Mesodermal cell (in vitro differentiated cells): ENCODE measurements at regions not wholly inside any gene's neighbourhood (a gene's known extent, or its start where the extent isn't known, plus 50 kb on each side); places are given as distances from the start of the nearest gene placed in this dataset.
"Not testable (repeated sequence)": the region's sequence is repeated elsewhere in the genome, so short reads cannot be mapped to it uniquely, and the experiment has no call there.

Experiments used
- H3K27ac ChIP-seq: 2 replicates; pipeline ENCODE4 v1.7.0; 2013; ENCODE audit warnings: mild to moderate bottlenecking, low read depth, low read length, moderate library complexity; ENCODE audit not compliant: severe bottlenecking
- H3K36me3 ChIP-seq: 2 replicates; pipeline ENCODE4 v1.7.1; 2013; ENCODE audit warnings: mild to moderate bottlenecking, low read length, moderate library complexity; ENCODE audit not compliant: control insufficient read depth, insufficient read depth
- H3K4me1 ChIP-seq: one replicate; pipeline ENCODE4 v1.7.1; 2013; ENCODE audit warnings: mild to moderate bottlenecking, low read length; ENCODE audit not compliant: insufficient read depth, control insufficient read depth, poor library complexity, severe bottlenecking
- H3K4me3 ChIP-seq: 2 replicates; pipeline ENCODE4 v1.7.0; 2013; ENCODE audit warnings: low read length, control low read depth, mild to moderate bottlenecking; ENCODE audit not compliant: insufficient read depth, poor library complexity, severe bottlenecking; ENCODE audit errors: extremely low read depth
- H3K9me3 ChIP-seq: 2 replicates; pipeline ENCODE4 v1.7.1; 2013; ENCODE audit warnings: mild to moderate bottlenecking, low read length, moderate library complexity; ENCODE audit not compliant: control insufficient read depth
- WGBS, 2 experiments: methylation state at CpG; one replicate each; pipeline ENCODE4 v1.1.5; 2013; ENCODE audit warnings: missing lambda C conversion rate in 2 of 2; ENCODE audit not compliant: insufficient coverage in 2 of 2; 5-methylcytosine and 5-hydroxymethylcytosine counted together

GRCh38 chr4:10388146-10388545 lies 69.1 kb downstream of the ZNF518B start:
- H3K4me1 ChIP-seq, H3K36me3 ChIP-seq, H3K27ac ChIP-seq, H3K4me3 ChIP-seq, H3K9me3 ChIP-seq: not testable (repeated sequence)
- 80% methylated on average over 1 of the region's 3 CpGs; no CpG with 5 or more reads in 1 of the 2 experiments for WGBS, 2 experiments

DNA sequence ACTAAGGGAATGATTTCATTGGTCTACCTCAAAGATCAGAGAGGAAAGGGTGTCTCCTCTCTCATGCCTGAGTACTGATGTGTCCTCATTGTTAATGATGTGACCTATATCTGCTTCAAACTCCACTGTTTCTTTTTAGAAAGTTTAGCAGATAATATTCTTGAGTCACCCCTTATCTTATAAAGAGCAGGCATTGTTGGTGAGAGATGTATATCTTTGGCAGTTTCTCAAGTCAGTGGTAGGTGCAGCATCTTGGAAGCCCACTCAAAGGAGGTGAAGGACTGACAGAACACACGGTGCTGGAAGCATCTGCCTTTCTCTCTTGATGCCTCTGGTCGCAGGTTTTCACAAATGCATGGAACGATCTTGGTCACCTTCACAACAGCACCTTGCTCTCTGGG lies 71.2 kb downstream of the ZNF518B start:
- Histone ChIP-seq H3K4me1 (no peaks in the 10 kb centered on the region), H3K36me3 (no peaks in the 10 kb centered on the region), H3K9me3 (no peaks in the 10 kb centered on the region), H3K27ac (no peak overlapping the region), H3K4me3 (no peak overlapping the region)
- 66 to 83% methylated on average over 2 to 3 of the region's 3 CpGs for WGBS, 2 experiments

- WGBS, 2 experiments: 100% methylated on average over 1 of the region's 1 CpG
- no peaks in the 10 kb centered on the region for H3K36me3 ChIP-seq
- no peaks in the 10 kb centered on the region for H3K9me3 ChIP-seq
- no peaks in the 10 kb centered on the region for H3K4me1 ChIP-seq
- no peak overlapping the region for H3K27ac ChIP-seq
- no peak overlapping the region for H3K4me3 ChIP-seq
Measured at GRCh38 chr4:10384974-10385373, 72.3 kb downstream of the ZNF518B start.

- H3K4me1 ChIP-seq: no peaks in the 10 kb centered on the region
- H3K4me3 ChIP-seq: no peak overlapping the region
- WGBS, 2 experiments: 100% methylated on average over 1 of the region's 3 CpGs; no CpG with 5 or more reads in 1 of the 2 experiments
- no peak overlapping the region for H3K27ac ChIP-seq
- no peaks in the 10 kb centered on the region for H3K36me3 ChIP-seq
- no peaks in the 10 kb centered on the region for H3K9me3 ChIP-seq
Measured at GRCh38 chr4:10383417-10383816, 73.8 kb downstream of the ZNF518B start.

GRCh38 chr4:10382171-10382570 lies 75.1 kb downstream of the ZNF518B start:
- not testable (repeated sequence) for H3K4me1 ChIP-seq, H3K4me3 ChIP-seq, H3K27ac ChIP-seq, H3K9me3 ChIP-seq, H3K36me3 ChIP-seq
- 75 to 85% methylated on average over 1 of the region's 1 CpG for WGBS, 2 experiments

DNA sequence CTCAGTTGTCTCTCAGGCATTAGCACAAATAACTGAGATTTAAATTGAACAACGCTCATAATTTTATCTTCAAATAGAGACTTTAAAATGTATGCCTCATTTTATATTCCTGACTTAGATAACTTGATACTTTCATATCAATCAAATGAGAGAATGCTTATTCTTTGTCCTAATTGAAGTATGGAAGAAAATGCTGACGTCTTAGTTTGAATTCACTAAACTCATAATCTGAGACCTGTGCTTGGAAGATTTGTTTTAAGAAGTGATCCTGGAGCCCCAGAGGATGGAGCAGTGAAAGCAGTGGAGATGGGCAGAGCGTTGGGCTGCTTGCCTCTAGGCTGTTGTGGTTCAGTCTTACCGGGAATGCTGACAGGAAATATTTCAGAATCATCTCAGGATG lies 76.1 kb downstream of the ZNF518B start:
- H3K4me1 ChIP-seq: no peaks in the 10 kb centered on the region
- H3K27ac ChIP-seq: no peak overlapping the region
- H3K9me3 ChIP-seq: no peaks in the 10 kb centered on the region
- H3K36me3 ChIP-seq: no peaks in the 10 kb centered on the region
- no peak overlapping the region for H3K4me3 ChIP-seq
- 75 to 86% methylated on average over 1 of the region's 4 CpGs for WGBS, 2 experiments

- Histone ChIP-seq H3K4me3 (no peak overlapping the region), H3K27ac (no peak overlapping the region), H3K9me3 (no peaks in the 10 kb centered on the region), H3K36me3 (no peaks in the 10 kb centered on the region), H3K4me1 (no peaks in the 10 kb centered on the region)
- WGBS, 2 experiments: no CpG with 5 or more reads among the region's 1 CpG
Measured at GRCh38 chr4:10380735-10381134, 76.5 kb downstream of the ZNF518B start.

DNA sequence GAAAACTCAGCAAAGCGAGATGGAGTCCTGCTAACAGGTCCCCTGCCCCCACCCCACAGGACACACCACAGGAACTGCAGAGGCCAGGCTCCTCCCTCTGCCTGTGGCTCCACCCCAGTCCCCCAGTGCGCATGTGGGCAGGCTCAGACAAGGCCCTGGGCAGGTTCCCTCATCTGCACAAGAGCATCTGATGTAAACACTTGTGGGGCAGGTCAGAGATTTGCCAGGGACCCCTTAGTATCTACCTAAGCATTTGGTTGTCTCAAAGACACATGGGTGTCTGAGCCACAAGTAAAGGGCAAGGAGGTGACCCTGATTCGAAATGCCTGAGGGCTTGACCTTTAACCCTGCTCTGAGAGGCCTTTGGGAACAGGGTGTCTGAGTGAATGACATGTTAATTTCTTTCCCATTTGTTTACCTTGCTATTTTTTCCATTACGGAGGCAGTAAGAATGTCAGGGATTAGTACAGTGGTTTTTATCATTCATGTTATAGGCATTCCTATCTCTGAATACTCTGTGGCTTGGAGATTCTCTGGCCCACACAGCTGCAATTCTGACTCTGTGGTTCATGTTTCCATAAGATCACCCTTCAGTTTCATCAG lies 85.3 kb downstream of the ZNF518B start:
- Histone ChIP-seq H3K4me3 (no peak overlapping the region), H3K4me1 (no peaks in the 10 kb centered on the region), H3K9me3 (no peaks in the 10 kb centered on the region), H3K36me3 (no peaks in the 10 kb centered on the region), H3K27ac (no peak overlapping the region)
- 81% methylated on average over 2 of the region's 4 CpGs; no CpG with 5 or more reads in 1 of the 2 experiments for WGBS, 2 experiments

DNA sequence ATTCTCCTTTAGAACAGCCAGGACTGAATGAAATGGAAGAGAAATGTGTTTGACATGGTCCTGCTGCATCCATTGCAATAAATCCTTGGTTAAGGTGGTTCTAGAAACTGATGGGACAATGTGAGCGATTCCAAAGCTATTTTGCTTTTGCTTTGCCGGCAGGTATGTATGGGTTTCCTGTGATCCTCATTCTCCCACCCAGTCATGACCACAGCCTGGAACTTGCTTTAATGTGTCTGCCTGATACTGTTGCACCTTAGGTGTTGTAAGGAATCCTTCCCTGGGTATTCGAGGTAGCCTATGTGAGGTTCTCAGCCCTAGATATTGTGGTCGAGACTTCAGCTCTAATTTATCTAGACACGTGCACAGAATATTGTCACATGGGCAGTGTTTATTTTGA lies 86.1 kb downstream of the ZNF518B start:
- no peaks in the 10 kb centered on the region for H3K9me3 ChIP-seq

GRCh38 chr4:10369517-10369916 lies 87.7 kb downstream of the ZNF518B start:
- WGBS, 2 experiments: 60 to 83% methylated on average over 1 of the region's 2 CpGs
- Histone ChIP-seq H3K9me3 (no peaks in the 10 kb centered on the region), H3K27ac (no peak overlapping the region), H3K4me3 (no peak overlapping the region), H3K4me1 (no peaks in the 10 kb centered on the region), H3K36me3 (no peaks in the 10 kb centered on the region)

More for the DNA sequence above, 86.1 kb downstream of the ZNF518B start:
- Histone ChIP-seq H3K4me3 (no peak overlapping the region), H3K36me3 (no peaks in the 10 kb centered on the region), H3K27ac (no peak overlapping the region), H3K4me1 (no peaks in the 10 kb centered on the region)
- 86 to 93% methylated on average over 2 to 3 of the region's 5 CpGs for WGBS, 2 experiments

DNA sequence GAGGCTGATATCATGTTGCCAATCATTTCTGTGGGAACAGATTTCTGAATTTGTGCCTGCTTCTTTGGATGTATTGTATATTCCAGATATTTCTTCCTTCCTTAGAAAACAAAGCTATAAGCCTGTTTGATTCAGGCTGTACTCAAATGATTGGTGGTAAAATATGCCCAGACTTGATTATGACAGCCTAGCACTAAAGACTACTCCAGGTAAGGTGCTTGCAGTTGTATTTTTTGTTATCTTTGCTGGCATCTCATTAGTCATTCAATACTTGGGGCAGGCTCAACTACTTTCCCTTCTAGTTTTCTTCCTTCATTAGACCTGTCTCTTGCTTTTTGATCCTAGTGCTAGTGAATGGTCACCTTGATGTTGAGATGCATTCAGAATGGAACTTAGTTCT lies 90.6 kb downstream of the ZNF518B start:
- H3K4me1 ChIP-seq: no peaks in the 10 kb centered on the region
- H3K36me3 ChIP-seq: no peaks in the 10 kb centered on the region
- no peak overlapping the region for H3K27ac ChIP-seq
- no peak overlapping the region for H3K4me3 ChIP-seq
- H3K9me3 ChIP-seq: no peaks in the 10 kb centered on the region
